H9 (cell line): ENCODE measurements at regions not wholly inside any gene's neighbourhood (a gene's known extent, or its start where the extent isn't known, plus 50 kb on each side); places are given as distances from the start of the nearest gene placed in this dataset.

ENCODE experiments used
- DNase-seq: peaks from one replicate; pipeline ENCODE4 v3.0.0-alpha.2; 2017
- H2AFZ ChIP-seq: one replicate; pipeline ENCODE4 v1.6.1; 2013; ENCODE audit warnings: mild to moderate bottlenecking, low read length, control low read depth, moderate library complexity
- H2AK5ac ChIP-seq: 2 replicates; pipeline ENCODE4 v1.6.1; 2013; ENCODE audit warnings: low read length, control low read depth, mixed read lengths; ENCODE audit not compliant: insufficient read length
- H2BK120ac ChIP-seq: one replicate; pipeline ENCODE4 v1.6.1; 2013; ENCODE audit warnings: low read depth, mild to moderate bottlenecking, low read length, control low read depth, inconsistent platforms; ENCODE audit not compliant: poor library complexity, severe bottlenecking
- H2BK12ac ChIP-seq: 2 replicates; pipeline ENCODE4 v1.6.1; 2013; ENCODE audit warnings: low read length, control low read depth, mixed read lengths, low read depth; ENCODE audit not compliant: insufficient read length
- H2BK15ac ChIP-seq: 2 replicates; pipeline ENCODE4 v1.6.1; 2013; ENCODE audit warnings: low read depth, low read length, control low read depth
- H2BK20ac ChIP-seq: one replicate; pipeline ENCODE4 v1.6.1; 2013; ENCODE audit warnings: low read depth, mild to moderate bottlenecking, low read length, control low read depth, inconsistent platforms; ENCODE audit not compliant: poor library complexity, severe bottlenecking
- H2BK5ac ChIP-seq: 2 replicates; pipeline ENCODE4 v1.6.1; 2013; ENCODE audit warnings: low read length, control low read depth, mixed read lengths; ENCODE audit not compliant: insufficient read length
- H3K14ac ChIP-seq: 2 replicates; pipeline ENCODE4 v1.6.1; 2013; ENCODE audit warnings: low read length, control low read depth; ENCODE audit not compliant: insufficient read depth
- H3K18ac ChIP-seq: 2 replicates; pipeline ENCODE4 v1.6.1; 2013; ENCODE audit warnings: low read depth, mild to moderate bottlenecking, mixed read lengths, low read length, control low read depth; ENCODE audit not compliant: insufficient read length
- H3K23ac ChIP-seq: 2 replicates; pipeline ENCODE4 v1.6.1; 2013; ENCODE audit warnings: low read length, control low read depth, mixed read lengths, low read depth; ENCODE audit not compliant: insufficient read length
- H3K23me2 ChIP-seq: 2 replicates; pipeline ENCODE4 v1.6.1; 2013; ENCODE audit warnings: low read depth, mild to moderate bottlenecking, mixed read lengths, low read length, control low read depth; ENCODE audit not compliant: insufficient read length, poor library complexity, severe bottlenecking
- H3K27ac ChIP-seq: 2 replicates; pipeline ENCODE4 v1.5.1; 2013; ENCODE audit warnings: low read length, control low read depth, mixed read lengths, low read depth; ENCODE audit not compliant: insufficient read length
- H3K27me3 ChIP-seq: 2 replicates; pipeline ENCODE4 v1.6.1; 2013; ENCODE audit warnings: low read length, control low read depth, inconsistent platforms; ENCODE audit not compliant: insufficient read depth
- H3K4ac ChIP-seq: 2 replicates; pipeline ENCODE4 v1.6.1; 2013; ENCODE audit warnings: low read depth, mild to moderate bottlenecking, control low read depth, inconsistent platforms, low read length, moderate library complexity
- H3K4me1 ChIP-seq: 2 replicates; pipeline ENCODE4 v1.6.1; 2013; ENCODE audit warnings: low read length, control low read depth, inconsistent platforms; ENCODE audit not compliant: insufficient read depth
- H3K4me2 ChIP-seq: 2 replicates; pipeline ENCODE4 v1.6.1; 2013; ENCODE audit warnings: low read length, control low read depth, mixed read lengths; ENCODE audit not compliant: insufficient read length, insufficient read depth
- H3K56ac ChIP-seq: 2 replicates; pipeline ENCODE4 v1.6.1; 2013; ENCODE audit warnings: low read depth, mild to moderate bottlenecking, mixed read lengths, low read length, control low read depth; ENCODE audit not compliant: insufficient read length
- H3K79me1 ChIP-seq: 2 replicates; pipeline ENCODE4 v1.6.1; 2013; ENCODE audit warnings: low read depth, mild to moderate bottlenecking, moderate library complexity, low read length, control low read depth, inconsistent platforms; ENCODE audit not compliant: insufficient read depth, poor library complexity, severe bottlenecking
- H3K79me2 ChIP-seq: 2 replicates; pipeline ENCODE4 v1.6.1; 2013; ENCODE audit warnings: low read length, control low read depth, inconsistent platforms; ENCODE audit not compliant: insufficient read depth
- H3K9ac ChIP-seq: 2 replicates; pipeline ENCODE4 v1.6.1; 2013; ENCODE audit warnings: low read length, control low read depth, mixed read lengths; ENCODE audit not compliant: insufficient read length; ENCODE audit errors: extremely low read depth
- H3K9me3 ChIP-seq: one replicate; pipeline ENCODE4 v1.6.1; 2013; ENCODE audit warnings: low read depth, low read length, inconsistent platforms; ENCODE audit not compliant: control insufficient read depth
- H3T11ph ChIP-seq: one replicate; pipeline ENCODE4 v1.6.1; 2013; ENCODE audit warnings: mild to moderate bottlenecking, low read length, control low read depth, inconsistent platforms
- H4K20me1 ChIP-seq: one replicate; pipeline ENCODE4 v1.6.1; 2013; ENCODE audit not compliant: control insufficient read depth, insufficient read length, insufficient read depth
- H4K5ac ChIP-seq: 2 replicates; pipeline ENCODE4 v1.6.1; 2013; ENCODE audit warnings: low read depth, mild to moderate bottlenecking, mixed read lengths, low read length, control low read depth; ENCODE audit not compliant: insufficient read length
- H4K8ac ChIP-seq: replicated peaks from 2 replicates; pipeline ENCODE4 v1.6.1; 2013; ENCODE audit warnings: low read length, control low read depth, mixed read lengths, low read depth; ENCODE audit not compliant: insufficient read length
- H4K91ac ChIP-seq: 2 replicates; pipeline ENCODE4 v1.6.1; 2013; ENCODE audit warnings: low read depth, mild to moderate bottlenecking, moderate library complexity, mixed read lengths, low read length, control low read depth; ENCODE audit not compliant: insufficient read length
- H3K27ac Mint-ChIP-seq, 3 experiments: 2 replicates in 2 of 3; 3 replicates in 1 of 3; pipeline ENCODE4 v1.8.0; 2020 to 2021; ENCODE audit warnings: mixed read lengths in 3 of 3, mild to moderate bottlenecking in 1 of 3, moderate library complexity in 1 of 3
- H3K27me3 Mint-ChIP-seq: 2 replicates; pipeline ENCODE4 v1.8.0; 2021; ENCODE audit warnings: low read depth, mild to moderate bottlenecking, moderate library complexity, mixed read lengths
- H3K36me3 Mint-ChIP-seq, 3 experiments: 2 replicates in 2 of 3; 3 replicates in 1 of 3; pipeline ENCODE4 v1.8.0; 2020 to 2021; ENCODE audit warnings: low read depth in 3 of 3, mixed read lengths in 3 of 3; ENCODE audit not compliant: insufficient read depth in 1 of 3
- H3K4me1 Mint-ChIP-seq, 2 experiments: 2 replicates each; pipeline ENCODE4 v1.8.0; 2020; ENCODE audit warnings: mixed read lengths in 2 of 2
- H3K4me3 Mint-ChIP-seq, 2 experiments: 2 replicates in 1 of 2; 3 replicates in 1 of 2; pipeline ENCODE4 v1.8.0; 2020 to 2021; ENCODE audit warnings: mild to moderate bottlenecking in 2 of 2, mixed read lengths in 2 of 2, moderate library complexity in 1 of 2
- H3K9me3 Mint-ChIP-seq, 2 experiments: 2 replicates in 1 of 2; 3 replicates in 1 of 2; pipeline ENCODE4 v1.8.0; 2020; ENCODE audit warnings: mild to moderate bottlenecking in 2 of 2, mixed read lengths in 2 of 2, moderate library complexity in 1 of 2
- CTCF ChIP-seq: fragments of 200-600 bp; sonication (generic); conservative IDR thresholded peaks from 3 replicates; pipeline ENCODE4 v1.8.0; 2021; ENCODE audit warnings: antibody characterized with exemption, mild to moderate bottlenecking
- WGBS: extraction: QIAGEN DNeasy Blood & Tissue Kit; methylation state at CpG from one replicate; pipeline ENCODE4 v1.1.7; 2013; ENCODE audit warnings: missing lambda C conversion rate, low lambda C conversion rate, mixed read lengths; ENCODE audit not compliant: insufficient read length; ENCODE audit errors: extremely low coverage; 5-methylcytosine and 5-hydroxymethylcytosine counted together

GRCh38 chr2:188884046-188884445, 90.1 kb upstream of the COL3A1 start:
- H3K4me3 Mint-ChIP-seq, result no peak overlapping the region
- H3K9me3 ChIP-seq, result no peaks in the 10 kb centered on the region
- H2BK12ac ChIP-seq, result no peak overlapping the region
- H3K18ac ChIP-seq, result no peak overlapping the region
- no peak for TF ChIP-seq CTCF
- no peak overlapping the region for H4K8ac ChIP-seq
- H3K27me3 Mint-ChIP-seq, result no peaks in the 10 kb centered on the region
- WGBS, result no CpG with 5 or more reads among the region's 1 CpG
- no peak for DNase-seq
- no peak overlapping the region for H3T11ph ChIP-seq
- H3K27ac Mint-ChIP-seq, result no peak overlapping the region
- H4K5ac ChIP-seq, result no peak overlapping the region
- H3K36me3 Mint-ChIP-seq, result peaks cover 0 to 6% (median 0%) of the 10 kb centered on the region in 3 experiments; a peak in 3 of 7 replicates
- no peak overlapping the region for H3K14ac ChIP-seq
- no peak overlapping the region for H3K56ac ChIP-seq
- H3K23me2 ChIP-seq, result no peaks in the 10 kb centered on the region
- H2AK5ac ChIP-seq, result no peak overlapping the region
- H3K4me1 ChIP-seq, result no peaks in the 10 kb centered on the region
- no peaks in the 10 kb centered on the region for H4K20me1 ChIP-seq
- no peak overlapping the region for H2AFZ ChIP-seq
- no peaks in the 10 kb centered on the region for H3K79me2 ChIP-seq
- no peak overlapping the region for H3K23ac ChIP-seq
- H2BK120ac ChIP-seq, result no peak overlapping the region
- no peak overlapping the region for H4K91ac ChIP-seq
- H3K4me1 Mint-ChIP-seq, result no peaks in the 10 kb centered on the region
- H2BK20ac ChIP-seq, result no peak overlapping the region
- H3K4ac ChIP-seq, result no peak overlapping the region
- H3K9me3 Mint-ChIP-seq, result peaks cover 0 to 5% of the 10 kb centered on the region in 2 experiments; a peak in 3 of 5 replicates
- H3K4me2 ChIP-seq, result no peak overlapping the region
- no peak overlapping the region for H3K27ac ChIP-seq
- no peaks in the 10 kb centered on the region for H3K79me1 ChIP-seq
- no peak overlapping the region for H2BK15ac ChIP-seq
- no peak overlapping the region for H2BK5ac ChIP-seq
- H3K9ac ChIP-seq, result no peak overlapping the region
- no peaks in the 10 kb centered on the region for H3K27me3 ChIP-seq
